GM13976 (cell line): ENCODE measurements at regions not wholly inside any gene's neighbourhood (a gene's known extent, or its start where the extent isn't known, plus 50 kb on each side); places are given as distances from the start of the nearest gene placed in this dataset.

Experiments used
- DNase-seq: peaks from one replicate; pipeline ENCODE4 v3.0.0; 2012; ENCODE audit warnings: low spot score
- in situ Hi-C: fragments of 300-500 bp; cut with MboI; formaldehyde crosslinking; loops from one replicate; pipeline ENCODE4 v1.12.0; 2022; ENCODE audit warnings: low sequenced_read_pairs, mixed read lengths, inconsistent platforms; ENCODE audit not compliant: unreplicated experiment
- TF ChIP-seq, protein P1 (sequence below): IDR thresholded peaks from 2 replicates; pipeline ENCODE4 v1.5.1; 2012; ENCODE audit warnings: borderline replicate concordance, mild to moderate bottlenecking; ENCODE audit not compliant: insufficient read depth; ENCODE audit errors: extremely low read depth, missing control alignments, control extremely low read depth

DNA sequence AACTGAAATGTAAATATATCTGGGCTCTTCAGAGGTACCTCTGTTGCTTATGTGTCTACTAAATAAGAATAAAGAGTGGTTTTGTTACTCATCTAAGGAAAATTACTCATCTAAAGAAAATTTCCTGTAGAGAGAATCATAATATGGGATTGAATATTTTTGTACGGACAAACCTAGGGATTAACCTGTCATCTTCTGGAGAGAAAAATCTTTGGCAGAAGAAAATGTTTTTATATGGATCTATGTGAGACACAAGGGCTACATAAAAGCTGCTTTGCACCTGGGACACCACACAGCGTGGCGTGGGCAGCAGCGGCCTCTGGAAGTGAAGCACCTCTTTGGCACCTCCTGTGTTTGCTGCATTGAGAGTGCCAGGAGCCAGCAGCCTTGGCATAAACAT, 242.9 kb upstream of the DACH1 start:
- in situ Hi-C loops: no loop called here
- no peak for DNase-seq
- TF ChIP-seq, protein P1, sequence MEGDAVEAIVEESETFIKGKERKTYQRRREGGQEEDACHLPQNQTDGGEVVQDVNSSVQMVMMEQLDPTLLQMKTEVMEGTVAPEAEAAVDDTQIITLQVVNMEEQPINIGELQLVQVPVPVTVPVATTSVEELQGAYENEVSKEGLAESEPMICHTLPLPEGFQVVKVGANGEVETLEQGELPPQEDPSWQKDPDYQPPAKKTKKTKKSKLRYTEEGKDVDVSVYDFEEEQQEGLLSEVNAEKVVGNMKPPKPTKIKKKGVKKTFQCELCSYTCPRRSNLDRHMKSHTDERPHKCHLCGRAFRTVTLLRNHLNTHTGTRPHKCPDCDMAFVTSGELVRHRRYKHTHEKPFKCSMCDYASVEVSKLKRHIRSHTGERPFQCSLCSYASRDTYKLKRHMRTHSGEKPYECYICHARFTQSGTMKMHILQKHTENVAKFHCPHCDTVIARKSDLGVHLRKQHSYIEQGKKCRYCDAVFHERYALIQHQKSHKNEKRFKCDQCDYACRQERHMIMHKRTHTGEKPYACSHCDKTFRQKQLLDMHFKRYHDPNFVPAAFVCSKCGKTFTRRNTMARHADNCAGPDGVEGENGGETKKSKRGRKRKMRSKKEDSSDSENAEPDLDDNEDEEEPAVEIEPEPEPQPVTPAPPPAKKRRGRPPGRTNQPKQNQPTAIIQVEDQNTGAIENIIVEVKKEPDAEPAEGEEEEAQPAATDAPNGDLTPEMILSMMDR: no peak

DNA sequence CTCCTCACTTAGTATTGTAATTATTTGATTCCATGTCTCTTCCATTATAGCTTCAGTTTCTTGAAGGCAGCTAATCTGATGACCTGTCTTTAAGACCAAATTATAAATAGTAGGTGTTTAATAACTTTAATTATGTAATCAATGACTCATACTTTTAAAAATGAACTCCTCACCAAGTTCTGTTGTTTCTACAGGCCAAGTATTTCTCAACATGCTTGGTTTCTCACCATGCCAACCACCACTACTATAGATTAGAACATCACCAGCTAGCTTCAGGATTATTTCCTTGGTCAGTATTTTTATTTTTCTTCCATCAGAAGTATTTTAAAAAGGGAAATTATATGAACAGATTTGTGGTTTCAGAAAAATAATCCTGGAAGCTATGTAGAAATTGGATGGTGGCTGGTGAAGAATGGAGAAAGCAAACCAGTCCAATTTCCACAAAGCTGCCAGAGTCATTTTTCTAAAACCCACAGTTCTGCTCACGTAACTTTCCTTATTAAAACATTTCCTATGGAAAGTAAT, 237.7 kb upstream of the DACH1 start:
- TF ChIP-seq, protein P1: no peak
- DNase-seq: no peak
- in situ Hi-C loops: no loop called here

DNA sequence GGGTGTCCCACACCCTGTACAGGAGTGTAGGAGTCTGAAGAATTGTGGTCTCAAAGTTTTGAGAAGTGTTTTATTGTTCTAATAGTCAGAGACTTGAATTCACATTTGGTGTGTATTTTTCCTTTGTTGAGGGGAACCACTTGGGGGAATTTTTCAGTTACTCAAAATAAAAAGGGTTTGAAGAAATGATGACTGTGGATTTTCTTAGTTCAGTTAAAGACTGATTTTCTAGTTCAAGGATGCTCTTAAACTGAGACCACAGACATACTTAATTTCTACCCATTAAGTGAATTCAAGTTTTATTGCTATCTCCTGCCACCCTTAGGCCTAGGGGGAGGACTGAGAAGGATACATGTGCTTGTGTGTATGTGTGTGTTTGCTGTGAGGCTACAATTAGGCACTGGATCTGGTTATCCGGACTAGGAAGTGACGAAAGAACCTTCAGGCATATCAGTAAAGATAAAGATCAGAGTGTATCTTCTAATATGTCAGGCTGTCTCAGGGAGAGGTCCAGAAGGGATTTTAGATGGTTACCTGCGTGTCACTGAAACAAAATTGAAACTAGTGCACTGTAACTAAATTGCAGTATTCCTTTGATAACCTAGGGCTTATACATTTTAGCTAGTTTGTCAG, 234.9 kb upstream of the DACH1 start:
- no peak for DNase-seq
- TF ChIP-seq, protein P1: no peak
- in situ Hi-C loops: no loop called here

DNA sequence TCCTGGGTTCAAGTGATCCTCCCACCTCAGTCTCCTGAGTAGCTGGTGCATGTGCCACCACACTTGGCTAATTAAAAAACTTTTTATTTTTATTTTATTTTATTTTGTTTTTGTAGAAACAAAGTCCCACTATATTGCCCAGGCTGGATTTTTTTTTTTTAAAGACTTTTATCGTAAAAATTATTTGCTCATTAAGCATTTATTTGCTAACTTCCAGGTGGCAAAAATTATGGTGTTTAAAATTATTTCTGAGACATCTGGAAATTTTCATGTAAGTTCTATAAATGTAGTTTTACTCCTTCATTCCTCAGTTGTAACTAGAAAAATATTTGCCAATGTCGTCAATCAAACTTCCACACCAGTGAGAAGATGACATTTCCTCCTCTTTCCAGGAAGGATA, 233.3 kb upstream of the DACH1 start:
- in situ Hi-C loops: no loop called here
- TF ChIP-seq, protein P1: no peak
- DNase-seq: no peak

DNA sequence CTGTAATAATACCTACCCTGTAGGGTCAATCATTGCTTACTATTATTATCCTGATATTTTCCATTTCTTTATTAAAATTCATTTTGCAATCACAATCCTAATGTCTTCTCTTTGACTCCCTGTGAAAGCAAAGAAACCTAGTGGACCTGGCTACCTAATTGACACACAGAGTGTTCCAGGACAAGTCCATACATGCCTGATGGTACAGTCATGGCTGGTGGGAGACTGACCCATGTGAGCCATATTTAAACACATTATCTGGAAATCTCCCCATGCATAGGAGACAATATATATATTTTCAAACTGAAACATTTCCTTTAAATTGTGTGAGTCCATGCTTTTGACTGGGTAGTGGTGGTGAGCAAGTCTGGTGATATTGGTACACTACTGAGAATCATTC, 230.6 kb upstream of the DACH1 start:
- TF ChIP-seq, protein P1: no peak
- in situ Hi-C loops: no loop called here
- no peak for DNase-seq

DNA sequence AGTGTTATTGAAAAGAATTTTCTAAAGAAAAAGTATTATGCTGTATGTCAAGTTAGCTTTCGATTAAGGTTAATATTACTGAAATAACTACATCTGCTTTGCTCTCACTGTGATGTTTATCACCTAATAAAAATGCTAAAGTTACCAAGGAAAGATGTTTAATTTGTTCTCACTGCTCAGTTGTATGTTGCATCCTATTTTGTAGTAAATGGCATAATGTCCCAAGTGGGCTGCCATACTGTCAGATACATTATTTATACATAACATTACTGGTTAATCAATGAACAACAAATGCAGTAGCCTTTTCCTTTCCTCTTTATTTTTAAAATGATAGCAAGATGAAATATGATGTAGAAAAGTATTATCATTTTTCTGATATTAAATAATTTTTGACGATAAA, 226.3 kb upstream of the DACH1 start:
- in situ Hi-C loops: no loop called here
- TF ChIP-seq, protein P1: no peak
- DNase-seq: no peak

DNA sequence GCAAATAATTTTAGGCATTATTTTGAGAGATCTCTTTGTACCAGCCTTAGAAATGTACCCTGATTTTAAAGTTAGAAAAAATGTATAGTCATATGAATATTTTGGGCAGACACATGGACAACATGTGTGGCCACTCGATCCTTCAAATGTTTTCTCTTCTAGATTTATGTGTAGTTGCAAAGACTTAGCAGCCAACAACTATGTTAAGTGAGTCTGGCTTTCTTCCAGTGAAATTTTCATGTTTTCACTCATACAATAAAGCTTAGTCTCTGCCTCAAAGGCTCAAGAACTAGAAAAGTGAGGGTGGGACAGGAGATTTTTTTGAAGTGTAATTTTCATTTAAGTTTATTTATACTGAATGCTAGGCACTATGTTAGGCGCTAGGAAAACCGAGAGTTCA, 207.7 kb upstream of the DACH1 start:
- TF ChIP-seq, protein P1: no peak
- in situ Hi-C loops: no loop called here
- no peak for DNase-seq
